ENCODE measurements at regions not wholly inside any gene's neighbourhood (a gene's known extent, or its start where the extent isn't known, plus 50 kb on each side); places are given as distances from the start of the nearest gene placed in this dataset.

DNA sequence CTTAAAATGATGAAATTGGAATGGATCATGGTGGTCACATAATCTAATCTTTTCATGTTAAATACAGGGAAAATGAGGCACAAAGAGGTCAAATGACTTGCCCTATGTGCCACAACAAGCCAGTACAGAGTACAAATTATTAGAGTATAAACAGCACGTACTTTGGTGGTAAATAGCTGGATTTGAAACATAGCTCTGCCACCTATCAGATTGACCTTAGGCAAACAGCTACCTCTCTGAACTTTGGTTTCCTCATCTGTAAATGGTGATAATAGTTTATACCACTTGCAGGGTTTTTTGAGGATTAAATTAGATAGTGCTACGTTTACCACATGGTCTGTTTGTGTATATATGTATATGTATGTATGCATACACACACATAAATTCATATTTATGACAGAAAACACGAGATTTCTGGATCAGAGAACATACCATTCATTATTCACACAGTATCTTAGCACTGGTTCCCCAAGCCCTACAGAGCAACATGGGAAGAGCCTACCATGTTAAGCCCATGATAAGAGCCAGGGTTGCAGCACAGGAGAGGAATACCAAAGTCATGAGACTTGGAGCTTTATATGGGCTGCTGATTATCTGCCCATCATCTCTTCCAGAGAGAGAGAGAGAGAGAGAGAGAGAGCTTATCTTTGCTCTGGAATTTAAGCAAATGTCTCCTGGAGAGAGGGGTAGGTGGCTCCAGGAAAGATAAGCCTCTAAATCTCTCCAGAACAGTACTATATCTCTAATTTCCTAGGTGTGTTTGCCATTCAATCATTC, 73.5 kb downstream of the MDH1 start:
- intact Hi-C loops (cut with micrococcal nuclease; ENCODE audit: unreplicated experiment), result no loop called here
- no TSS peak for BruUV-seq (replicated peaks)
- ChIA-PET CTCF (ENCODE audit: unreplicated experiment) (no interaction called here), POLR2A (interaction anchor here (0.6 kb wide), 1 partner anchor 785 kb away, joined by 3 read pairs; no protein-coding TSS in a partner anchor)
- Histone ChIP-seq H3K4me2 (ENCODE audit: low read length) (no peak overlapping the region), H2AFZ (ENCODE audit: low read length) (no peak overlapping the region), H3K27ac (ENCODE audit: low read depth, low read length, poor library complexity, severe bottlenecking) (no peak overlapping the region), H3K36me3 (ENCODE audit: insufficient read depth, low read length) (no peaks in the 10 kb centered on the region), H4K20me1 (ENCODE audit: insufficient read depth, low read length) (no peaks in the 10 kb centered on the region), H3K9me2 (ENCODE audit: insufficient read depth, low read length) (no peaks in the 10 kb centered on the region), H3K9me3 (ENCODE audit: low read length) (no peaks in the 10 kb centered on the region), H3K4me1 (ENCODE audit: insufficient read depth, low read length, poor library complexity, severe bottlenecking) (no peaks in the 10 kb centered on the region), H3K4me3 (ENCODE audit: low read depth, low read length, poor library complexity, severe bottlenecking) (no peak overlapping the region), H3K79me2 (ENCODE audit: insufficient read depth, low read depth, low read length) (no peaks in the 10 kb centered on the region)
- no peak for TF ChIP-seq EZH2phosphoT487 (IDR thresholded peaks at IDR 0.05; ENCODE audit: borderline replicate concordance, low read depth, low read length)
- TF ChIP-seq, protein P1, sequence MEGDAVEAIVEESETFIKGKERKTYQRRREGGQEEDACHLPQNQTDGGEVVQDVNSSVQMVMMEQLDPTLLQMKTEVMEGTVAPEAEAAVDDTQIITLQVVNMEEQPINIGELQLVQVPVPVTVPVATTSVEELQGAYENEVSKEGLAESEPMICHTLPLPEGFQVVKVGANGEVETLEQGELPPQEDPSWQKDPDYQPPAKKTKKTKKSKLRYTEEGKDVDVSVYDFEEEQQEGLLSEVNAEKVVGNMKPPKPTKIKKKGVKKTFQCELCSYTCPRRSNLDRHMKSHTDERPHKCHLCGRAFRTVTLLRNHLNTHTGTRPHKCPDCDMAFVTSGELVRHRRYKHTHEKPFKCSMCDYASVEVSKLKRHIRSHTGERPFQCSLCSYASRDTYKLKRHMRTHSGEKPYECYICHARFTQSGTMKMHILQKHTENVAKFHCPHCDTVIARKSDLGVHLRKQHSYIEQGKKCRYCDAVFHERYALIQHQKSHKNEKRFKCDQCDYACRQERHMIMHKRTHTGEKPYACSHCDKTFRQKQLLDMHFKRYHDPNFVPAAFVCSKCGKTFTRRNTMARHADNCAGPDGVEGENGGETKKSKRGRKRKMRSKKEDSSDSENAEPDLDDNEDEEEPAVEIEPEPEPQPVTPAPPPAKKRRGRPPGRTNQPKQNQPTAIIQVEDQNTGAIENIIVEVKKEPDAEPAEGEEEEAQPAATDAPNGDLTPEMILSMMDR (conservative IDR thresholded peaks at IDR 0.05; ENCODE audit: low read length), result no peak
- no peak for DNase-seq (ENCODE audit: low spot score)

GRCh38 chr2:63663013-63663864, 74.5 kb downstream of the MDH1 start:
- H3K9me2 ChIP-seq (ENCODE audit: insufficient read depth, low read length), result no peaks in the 10 kb centered on the region
- TF ChIP-seq, protein P1 (conservative IDR thresholded peaks at IDR 0.05; ENCODE audit: low read length), result no peak
- no peak for TF ChIP-seq EZH2phosphoT487 (IDR thresholded peaks at IDR 0.05; ENCODE audit: borderline replicate concordance, low read depth, low read length)
- no peak overlapping the region for H3K27ac ChIP-seq (ENCODE audit: low read depth, low read length, poor library complexity, severe bottlenecking)
- H3K4me1 ChIP-seq (ENCODE audit: insufficient read depth, low read length, poor library complexity, severe bottlenecking), result no peaks in the 10 kb centered on the region
- no peak overlapping the region for H3K4me2 ChIP-seq (ENCODE audit: low read length)
- DNase-seq (ENCODE audit: low spot score), result no peak
- no peaks in the 10 kb centered on the region for H3K9me3 ChIP-seq (ENCODE audit: low read length)
- no peaks in the 10 kb centered on the region for H3K79me2 ChIP-seq (ENCODE audit: insufficient read depth, low read depth, low read length)
- intact Hi-C loops (cut with micrococcal nuclease; ENCODE audit: unreplicated experiment), result no loop called here
- no peak overlapping the region for H3K4me3 ChIP-seq (ENCODE audit: low read depth, low read length, poor library complexity, severe bottlenecking)
- no peaks in the 10 kb centered on the region for H3K36me3 ChIP-seq (ENCODE audit: insufficient read depth, low read length)
- H4K20me1 ChIP-seq (ENCODE audit: insufficient read depth, low read length), result no peaks in the 10 kb centered on the region
- no TSS peak for BruUV-seq (replicated peaks)
- H2AFZ ChIP-seq (ENCODE audit: low read length), result no peak overlapping the region
- ChIA-PET CTCF (ENCODE audit: unreplicated experiment) (no interaction called here), POLR2A (interaction anchor here (0.6 kb wide), 1 partner anchor 786 kb away, joined by 3 read pairs; no protein-coding TSS in a partner anchor)

Data from OCI-LY7 (cell line).